ENCODE measurements at regions not wholly inside any gene's neighbourhood (a gene's known extent, or its start where the extent isn't known, plus 50 kb on each side); places are given as distances from the start of the nearest gene placed in this dataset.

DNA sequence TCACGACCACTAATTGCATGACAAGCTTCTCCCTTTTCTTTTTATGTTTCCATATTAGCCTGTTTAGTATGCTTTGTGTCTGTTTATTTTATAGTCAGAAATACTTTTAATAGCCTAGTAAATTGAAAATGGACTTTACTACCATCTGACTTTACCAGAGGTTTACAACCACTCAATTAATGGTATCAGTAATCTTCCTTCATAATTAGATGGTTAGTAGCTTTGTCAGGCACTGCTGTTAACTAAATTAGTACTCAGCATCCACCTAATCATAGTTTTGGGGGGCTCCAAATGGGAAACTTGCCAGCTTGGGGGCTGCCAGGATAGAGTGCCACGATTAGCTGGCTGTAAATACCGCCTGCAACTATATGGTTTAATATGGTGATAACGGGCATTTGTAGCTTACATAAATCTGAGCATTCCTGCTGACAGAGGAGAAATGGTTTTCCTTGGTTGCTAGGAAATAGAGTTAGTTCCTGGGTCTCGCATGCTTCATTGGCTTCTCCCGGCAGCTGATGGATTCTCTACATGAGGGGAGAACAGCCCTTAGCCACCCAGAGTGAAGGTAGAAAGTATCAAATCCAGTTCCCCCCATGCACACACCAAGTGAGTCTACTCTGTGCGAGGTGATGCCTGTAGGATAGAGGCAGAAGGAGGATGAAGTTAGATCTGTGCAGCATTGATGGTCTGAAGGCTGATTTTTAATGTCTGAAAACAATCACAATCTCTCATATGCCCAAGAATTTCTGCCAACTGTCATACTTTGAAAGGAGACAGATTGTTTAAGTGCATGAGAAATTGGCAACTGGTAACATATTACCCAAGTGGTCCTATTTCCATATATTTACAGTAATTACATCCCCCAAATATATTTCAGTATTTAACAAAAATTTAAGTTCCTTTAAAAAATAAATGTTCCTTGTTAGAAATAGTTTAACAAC lies 326.6 kb upstream of the PROK2 start:
- Histone ChIP-seq H3K36me3 (ENCODE audit: control insufficient read depth, insufficient read depth, low read length) (no peaks in the 10 kb centered on the region), H3K4me1 (ENCODE audit: control insufficient read depth, insufficient read depth, low read length) (no peaks in the 10 kb centered on the region), H3K4me3 (ENCODE audit: low read length) (no peak overlapping the region), H3K9me3 (ENCODE audit: control insufficient read depth, low read length) (no peaks in the 10 kb centered on the region), H3K27me3 (ENCODE audit: control insufficient read depth, insufficient read depth, low read length) (no peaks in the 10 kb centered on the region), H3K9ac (ENCODE audit: low read length) (no peak overlapping the region)

DNA sequence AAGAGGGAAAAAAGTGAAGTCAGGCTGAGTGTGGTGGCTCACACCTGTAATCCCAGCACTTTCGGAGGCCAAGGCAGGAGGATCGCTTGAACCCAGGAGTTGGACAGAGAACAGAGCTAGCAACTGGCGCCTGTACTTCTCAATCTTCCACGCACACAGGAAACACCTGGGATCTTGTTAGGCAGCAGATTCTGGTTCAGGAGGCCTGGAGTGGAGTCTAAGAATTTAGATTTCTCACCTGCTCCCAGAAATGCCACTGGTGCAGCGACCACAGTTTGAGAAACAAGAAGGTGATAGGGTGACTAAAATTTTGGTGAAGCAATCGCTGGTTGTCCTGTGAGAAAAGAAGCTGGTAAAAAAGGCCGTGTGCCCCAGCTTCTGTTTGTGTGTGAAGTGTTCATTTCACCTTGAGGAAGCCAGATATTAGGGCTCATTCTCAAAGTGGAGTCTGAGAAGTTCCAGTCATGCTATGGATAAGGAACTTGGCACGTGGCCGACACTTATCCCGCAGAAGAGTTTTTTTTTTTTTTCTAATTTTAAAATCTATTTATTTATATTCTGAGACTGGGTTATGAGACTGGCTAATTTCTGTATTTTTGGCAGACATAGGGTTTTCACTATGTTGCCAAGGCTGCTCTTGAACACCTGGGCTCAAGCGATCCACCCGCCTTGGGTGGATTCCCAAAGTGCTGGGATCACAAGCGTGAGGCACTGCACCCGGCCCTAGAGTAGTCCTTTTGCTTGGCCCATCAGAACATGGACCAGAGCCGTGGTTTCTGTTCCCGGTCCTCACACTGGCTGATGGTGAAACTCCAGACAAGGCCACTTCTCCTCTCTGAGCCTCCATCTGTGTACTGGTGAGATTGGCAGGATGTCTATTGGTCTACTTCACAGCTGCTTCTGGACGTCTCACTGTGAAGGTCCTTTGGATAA lies 324.6 kb upstream of the PROK2 start:
- no peak overlapping the region for H3K9ac ChIP-seq (ENCODE audit: low read length)
- no peaks in the 10 kb centered on the region for H3K36me3 ChIP-seq (ENCODE audit: control insufficient read depth, insufficient read depth, low read length)
- no peaks in the 10 kb centered on the region for H3K9me3 ChIP-seq (ENCODE audit: control insufficient read depth, low read length)
- H3K27me3 ChIP-seq (ENCODE audit: control insufficient read depth, insufficient read depth, low read length) = no peaks in the 10 kb centered on the region
- H3K4me1 ChIP-seq (ENCODE audit: control insufficient read depth, insufficient read depth, low read length) = no peaks in the 10 kb centered on the region
- no peak overlapping the region for H3K4me3 ChIP-seq (ENCODE audit: low read length)

DNA sequence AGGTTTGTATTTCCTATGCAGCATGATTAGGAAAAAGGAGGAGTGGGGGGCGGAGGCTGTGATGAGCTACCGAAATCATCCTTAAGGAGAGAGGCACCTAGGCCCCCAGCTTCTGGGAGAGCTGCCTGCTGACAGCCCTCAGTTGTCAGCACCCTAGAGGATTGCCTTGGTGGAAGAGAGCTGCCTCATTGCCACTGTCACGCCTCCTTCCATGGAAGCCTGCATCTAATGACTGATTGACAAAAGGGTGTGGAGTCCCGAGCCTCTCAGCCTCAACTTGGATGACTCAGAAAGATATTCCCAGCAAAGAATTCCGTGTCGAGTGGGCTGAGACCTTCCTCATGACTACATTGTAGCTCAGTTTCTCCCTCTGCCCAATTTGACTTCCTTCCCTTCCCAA lies 320.4 kb upstream of the PROK2 start:
- Histone ChIP-seq H3K9me3 (ENCODE audit: control insufficient read depth, low read length) (no peaks in the 10 kb centered on the region), H3K36me3 (ENCODE audit: control insufficient read depth, insufficient read depth, low read length) (no peaks in the 10 kb centered on the region), H3K9ac (ENCODE audit: low read length) (no peak overlapping the region), H3K27me3 (ENCODE audit: control insufficient read depth, insufficient read depth, low read length) (peaks cover 22% of the 10 kb centered on the region), H3K4me3 (ENCODE audit: low read length) (no peak overlapping the region), H3K4me1 (ENCODE audit: control insufficient read depth, insufficient read depth, low read length) (no peaks in the 10 kb centered on the region)

DNA sequence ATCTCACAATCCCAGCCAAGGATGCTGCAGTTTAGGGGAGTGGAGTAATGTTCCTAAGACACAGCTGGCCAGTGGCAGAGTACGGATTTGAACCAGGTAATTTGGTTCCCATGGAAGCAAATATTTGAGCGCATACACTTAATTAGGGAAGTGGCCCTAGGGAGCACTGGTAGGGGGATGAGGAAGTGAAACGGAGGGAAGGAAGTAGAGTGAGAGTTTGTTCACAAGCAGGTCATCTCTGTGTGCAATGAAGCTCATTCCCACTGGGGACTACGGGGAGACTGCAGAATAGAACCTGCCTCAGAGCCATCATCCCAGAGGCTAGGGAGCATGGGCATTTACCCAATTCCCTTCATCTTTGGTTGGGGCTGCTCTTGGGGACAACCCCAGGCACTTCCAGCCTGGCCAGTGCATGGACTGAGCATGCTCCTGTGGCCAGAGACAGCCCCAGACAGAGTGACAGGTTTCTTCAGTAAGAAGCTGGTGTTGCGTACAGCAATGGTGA lies 317.2 kb upstream of the PROK2 start:
- Histone ChIP-seq H3K9me3 (ENCODE audit: control insufficient read depth, low read length) (no peaks in the 10 kb centered on the region), H3K4me3 (ENCODE audit: low read length) (no peak overlapping the region), H3K36me3 (ENCODE audit: control insufficient read depth, insufficient read depth, low read length) (no peaks in the 10 kb centered on the region), H3K9ac (ENCODE audit: low read length) (no peak overlapping the region), H3K27me3 (ENCODE audit: control insufficient read depth, insufficient read depth, low read length) (peaks cover 34% of the 10 kb centered on the region), H3K4me1 (ENCODE audit: control insufficient read depth, insufficient read depth, low read length) (no peaks in the 10 kb centered on the region)

DNA sequence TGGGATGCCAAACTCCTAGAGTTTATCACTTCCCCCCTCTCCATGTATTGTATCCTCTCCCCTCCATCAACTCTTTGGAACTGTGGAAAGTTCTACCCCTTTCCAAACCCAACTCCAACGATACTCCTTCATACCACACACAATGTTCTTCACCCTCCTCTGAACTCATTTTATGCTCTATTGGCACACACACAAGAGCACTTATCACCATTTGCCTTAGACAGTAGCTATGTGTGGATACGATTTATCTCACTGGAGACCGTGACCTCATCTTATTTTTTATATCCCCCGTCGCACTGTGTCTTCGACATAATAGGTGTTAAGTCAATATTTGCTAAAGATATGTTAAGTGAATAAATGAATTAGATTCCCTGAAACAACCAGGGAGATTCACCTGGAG lies 316.5 kb upstream of the PROK2 start:
- Histone ChIP-seq H3K4me3 (ENCODE audit: low read length) (no peak overlapping the region), H3K9ac (ENCODE audit: low read length) (no peak overlapping the region), H3K27me3 (ENCODE audit: control insufficient read depth, insufficient read depth, low read length) (peaks cover 34% of the 10 kb centered on the region), H3K4me1 (ENCODE audit: control insufficient read depth, insufficient read depth, low read length) (no peaks in the 10 kb centered on the region), H3K36me3 (ENCODE audit: control insufficient read depth, insufficient read depth, low read length) (no peaks in the 10 kb centered on the region), H3K9me3 (ENCODE audit: control insufficient read depth, low read length) (no peaks in the 10 kb centered on the region)

DNA sequence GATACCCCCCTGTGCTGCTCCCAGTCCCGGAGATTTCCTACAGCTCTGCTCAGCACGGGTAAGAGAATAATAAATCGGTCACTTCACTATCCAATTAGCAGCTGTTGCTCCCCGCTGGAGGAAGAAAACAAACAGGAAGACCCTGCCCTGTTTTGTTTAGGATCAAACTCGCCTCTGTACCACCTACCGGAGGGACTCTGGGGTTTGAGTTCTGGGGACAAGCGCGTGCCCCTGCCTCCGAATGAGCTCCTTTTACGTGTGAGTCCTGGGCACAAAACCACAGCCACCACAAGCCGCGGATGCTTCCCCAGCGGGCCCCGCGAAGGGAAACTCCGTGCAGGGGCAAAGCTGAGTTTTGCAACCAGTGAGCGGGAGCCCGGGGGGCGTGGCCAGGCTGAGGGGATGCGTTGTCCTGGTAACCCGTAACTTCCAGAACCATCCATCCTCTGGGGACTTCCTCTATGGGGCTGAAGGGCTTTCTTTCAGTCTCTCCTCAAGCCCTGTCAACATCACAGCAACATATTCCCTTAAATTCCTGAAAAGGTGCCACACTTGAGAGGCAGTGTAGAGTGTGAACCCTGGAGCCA lies 315.7 kb upstream of the PROK2 start:
- H3K9me3 ChIP-seq (ENCODE audit: control insufficient read depth, low read length) = no peaks in the 10 kb centered on the region

DNA sequence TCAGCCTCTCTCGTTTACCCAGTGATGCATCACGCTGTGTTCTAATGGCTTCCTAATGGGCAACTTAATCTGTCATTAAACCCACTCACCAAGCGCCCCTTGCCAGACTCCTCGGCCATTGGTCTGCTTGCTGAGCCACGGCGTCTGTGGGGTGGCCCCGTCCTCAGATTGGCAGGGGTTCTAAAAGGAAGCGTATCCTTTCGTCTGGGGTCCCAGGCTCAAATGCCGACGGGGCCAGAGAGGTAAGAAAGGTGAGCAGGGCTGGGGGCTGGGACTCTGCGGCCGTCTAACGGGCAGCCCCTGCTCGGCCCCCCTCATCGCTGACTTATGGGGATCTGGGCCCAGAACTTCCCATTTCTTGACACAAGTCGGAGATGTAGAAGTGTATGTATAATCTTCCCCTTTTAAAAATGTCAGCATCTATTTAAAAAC lies 315.1 kb upstream of the PROK2 start:
- Histone ChIP-seq H3K4me3 (ENCODE audit: low read length) (no peak overlapping the region), H3K9me3 (ENCODE audit: control insufficient read depth, low read length) (no peaks in the 10 kb centered on the region), H3K27me3 (ENCODE audit: control insufficient read depth, insufficient read depth, low read length) (peaks cover 34% of the 10 kb centered on the region), H3K36me3 (ENCODE audit: control insufficient read depth, insufficient read depth, low read length) (no peaks in the 10 kb centered on the region), H3K9ac (ENCODE audit: low read length) (peak overlapping the region; percentile 70), H3K4me1 (ENCODE audit: control insufficient read depth, insufficient read depth, low read length) (no peaks in the 10 kb centered on the region)

More for the DNA sequence above, 315.7 kb upstream of the PROK2 start:
- Histone ChIP-seq H3K36me3 (ENCODE audit: control insufficient read depth, insufficient read depth, low read length) (no peaks in the 10 kb centered on the region), H3K4me1 (ENCODE audit: control insufficient read depth, insufficient read depth, low read length) (no peaks in the 10 kb centered on the region), H3K4me3 (ENCODE audit: low read length) (peak overlapping the region; percentile 22), H3K27me3 (ENCODE audit: control insufficient read depth, insufficient read depth, low read length) (peaks cover 34% of the 10 kb centered on the region), H3K9ac (ENCODE audit: low read length) (peak overlapping the region; percentile 70)

DNA sequence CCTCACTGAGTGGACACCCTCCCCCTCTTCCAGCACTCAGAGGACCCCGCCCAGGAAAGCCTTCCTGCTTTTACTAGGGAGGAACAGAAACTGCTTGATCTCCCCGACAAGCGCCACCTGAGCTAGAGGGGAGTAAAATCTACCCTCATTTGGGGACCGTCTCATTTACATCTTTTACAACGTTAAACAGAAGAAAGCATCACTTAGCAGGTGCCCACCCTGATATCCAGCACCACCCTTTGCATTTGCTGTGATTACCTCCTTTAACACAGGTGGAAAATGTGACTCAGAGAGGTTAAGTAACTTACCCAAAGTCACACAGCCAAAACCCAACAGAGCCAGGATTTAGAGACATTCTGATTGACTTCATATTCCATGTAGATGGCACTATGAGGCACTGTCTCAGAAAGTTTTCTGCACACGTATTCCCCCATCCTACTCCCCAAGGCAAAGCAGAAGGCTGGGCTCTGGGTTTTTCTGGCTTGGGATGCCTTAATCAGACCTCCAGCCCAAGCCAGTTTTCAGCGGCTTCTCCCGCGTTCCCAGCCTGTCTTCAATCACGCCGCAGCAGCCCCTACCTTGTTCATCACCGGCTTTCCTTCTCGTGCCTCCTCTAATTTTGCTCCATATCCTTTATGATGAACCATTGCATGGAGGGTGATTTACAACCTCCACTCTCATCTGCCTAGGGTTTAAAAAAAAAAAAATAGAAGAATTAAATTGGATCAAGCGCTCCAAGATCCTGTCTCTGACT lies 314.6 kb upstream of the PROK2 start:
- Histone ChIP-seq H3K4me1 (ENCODE audit: control insufficient read depth, insufficient read depth, low read length) (no peaks in the 10 kb centered on the region), H3K4me3 (ENCODE audit: low read length) (no peak overlapping the region), H3K9ac (ENCODE audit: low read length) (no peak overlapping the region), H3K27me3 (ENCODE audit: control insufficient read depth, insufficient read depth, low read length) (peaks cover 34% of the 10 kb centered on the region), H3K9me3 (ENCODE audit: control insufficient read depth, low read length) (no peaks in the 10 kb centered on the region), H3K36me3 (ENCODE audit: control insufficient read depth, insufficient read depth, low read length) (no peaks in the 10 kb centered on the region)

DNA sequence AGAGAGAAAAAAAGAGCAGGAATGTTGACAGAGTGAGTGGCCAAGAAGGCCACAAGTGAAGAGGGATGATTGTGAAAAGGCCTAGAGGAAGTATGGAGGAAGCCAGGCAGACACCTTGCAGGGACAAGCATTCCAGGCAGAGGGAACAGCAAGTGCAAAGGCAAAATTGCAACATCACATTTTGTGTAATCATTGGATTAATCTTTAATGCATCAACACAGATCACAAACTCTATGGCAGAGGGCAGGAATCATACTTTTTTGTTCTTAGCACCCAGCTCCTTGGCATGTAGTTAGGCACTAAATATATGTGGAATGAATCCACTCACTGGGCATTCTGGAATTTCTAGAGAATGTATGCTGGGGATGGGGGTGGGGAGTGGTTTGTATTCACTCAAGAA lies 312.1 kb upstream of the PROK2 start:
- Histone ChIP-seq H3K4me3 (ENCODE audit: low read length) (no peak overlapping the region), H3K27me3 (ENCODE audit: control insufficient read depth, insufficient read depth, low read length) (peaks cover 29% of the 10 kb centered on the region), H3K36me3 (ENCODE audit: control insufficient read depth, insufficient read depth, low read length) (no peaks in the 10 kb centered on the region), H3K9me3 (ENCODE audit: control insufficient read depth, low read length) (no peaks in the 10 kb centered on the region), H3K9ac (ENCODE audit: low read length) (no peak overlapping the region), H3K4me1 (ENCODE audit: control insufficient read depth, insufficient read depth, low read length) (no peaks in the 10 kb centered on the region)

DNA sequence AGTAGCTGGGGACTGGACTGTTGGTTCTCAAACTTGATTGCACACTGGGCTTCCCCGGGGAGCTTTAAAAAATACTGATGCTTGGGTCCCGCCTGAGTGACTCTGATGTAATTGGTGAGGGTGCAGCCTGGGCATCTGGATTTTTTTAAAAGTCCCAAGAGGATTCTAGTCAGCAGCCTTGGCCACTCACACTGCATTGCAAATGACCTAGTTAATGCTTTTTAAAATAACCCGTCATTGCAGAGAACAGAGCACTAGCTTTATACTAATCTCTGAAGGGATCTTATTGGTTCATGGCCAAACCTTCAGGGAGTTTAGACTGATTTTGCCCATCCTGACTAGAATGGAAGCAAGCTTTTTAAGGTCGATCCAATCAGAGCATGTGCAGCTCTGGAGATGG lies 310.6 kb upstream of the PROK2 start:
- Histone ChIP-seq H3K9ac (ENCODE audit: low read length) (no peak overlapping the region), H3K36me3 (ENCODE audit: control insufficient read depth, insufficient read depth, low read length) (no peaks in the 10 kb centered on the region), H3K9me3 (ENCODE audit: control insufficient read depth, low read length) (no peaks in the 10 kb centered on the region), H3K4me1 (ENCODE audit: control insufficient read depth, insufficient read depth, low read length) (no peaks in the 10 kb centered on the region), H3K27me3 (ENCODE audit: control insufficient read depth, insufficient read depth, low read length) (peaks cover 14% of the 10 kb centered on the region), H3K4me3 (ENCODE audit: low read length) (no peak overlapping the region)

DNA sequence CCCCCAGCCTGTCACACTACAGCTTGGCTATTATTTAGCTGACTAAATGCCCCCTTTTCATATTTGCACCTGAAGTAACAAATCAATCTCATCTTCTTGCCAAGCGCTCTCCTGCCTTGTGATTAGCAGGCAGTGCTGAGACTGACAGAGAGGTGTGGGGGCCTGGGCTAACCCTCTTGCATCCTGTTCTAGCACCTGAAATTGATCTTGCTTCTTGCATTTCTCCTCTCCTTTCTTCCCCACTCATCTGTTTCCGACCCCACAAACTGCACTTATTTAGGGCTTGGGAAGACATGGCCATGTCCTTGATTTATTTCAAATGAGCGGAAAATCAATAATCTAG lies 309.0 kb upstream of the PROK2 start:
- Histone ChIP-seq H3K27me3 (ENCODE audit: control insufficient read depth, insufficient read depth, low read length) (no peaks in the 10 kb centered on the region), H3K9ac (ENCODE audit: low read length) (no peak overlapping the region), H3K9me3 (ENCODE audit: control insufficient read depth, low read length) (no peaks in the 10 kb centered on the region), H3K36me3 (ENCODE audit: control insufficient read depth, insufficient read depth, low read length) (no peaks in the 10 kb centered on the region), H3K4me1 (ENCODE audit: control insufficient read depth, insufficient read depth, low read length) (no peaks in the 10 kb centered on the region), H3K4me3 (ENCODE audit: low read length) (no peak overlapping the region)

Data from mucosa of stomach (tissue), 1 donor.